Nephron progenitor cell (in vitro differentiated cells): ENCODE measurements at regions not wholly inside any gene's neighbourhood (a gene's known extent, or its start where the extent isn't known, plus 50 kb on each side); places are given as distances from the start of the nearest gene placed in this dataset.

ENCODE experiments used
- DNase-seq: peaks from one replicate; pipeline ENCODE4 v3.0.0; 2021
- H3K27ac Mint-ChIP-seq: 2 replicates; pipeline ENCODE4 v1.8.0; 2021; ENCODE audit warnings: mild to moderate bottlenecking, moderate library complexity, mixed read lengths
- H3K27me3 Mint-ChIP-seq: 2 replicates; pipeline ENCODE4 v1.8.0; 2021; ENCODE audit warnings: mild to moderate bottlenecking, low read depth, mixed read lengths; ENCODE audit not compliant: poor library complexity
- H3K36me3 Mint-ChIP-seq: 2 replicates; pipeline ENCODE4 v1.8.0; 2021; ENCODE audit warnings: low read depth, mixed read lengths
- H3K4me1 Mint-ChIP-seq: 2 replicates; pipeline ENCODE4 v1.8.0; 2021; ENCODE audit warnings: mixed read lengths
- H3K4me3 Mint-ChIP-seq: 2 replicates; pipeline ENCODE4 v1.8.0; 2021; ENCODE audit warnings: mild to moderate bottlenecking, moderate library complexity, mixed read lengths
- H3K9me3 Mint-ChIP-seq: 2 replicates; pipeline ENCODE4 v1.8.0; 2021; ENCODE audit warnings: mild to moderate bottlenecking, moderate library complexity, mixed read lengths
- TF ChIP-seq, protein P1 (sequence below): fragments of 200-600 bp; sonication (generic); IDR thresholded peaks from 2 replicates; pipeline ENCODE4 v1.5.0; 2021; ENCODE audit warnings: antibody characterized with exemption

DNA sequence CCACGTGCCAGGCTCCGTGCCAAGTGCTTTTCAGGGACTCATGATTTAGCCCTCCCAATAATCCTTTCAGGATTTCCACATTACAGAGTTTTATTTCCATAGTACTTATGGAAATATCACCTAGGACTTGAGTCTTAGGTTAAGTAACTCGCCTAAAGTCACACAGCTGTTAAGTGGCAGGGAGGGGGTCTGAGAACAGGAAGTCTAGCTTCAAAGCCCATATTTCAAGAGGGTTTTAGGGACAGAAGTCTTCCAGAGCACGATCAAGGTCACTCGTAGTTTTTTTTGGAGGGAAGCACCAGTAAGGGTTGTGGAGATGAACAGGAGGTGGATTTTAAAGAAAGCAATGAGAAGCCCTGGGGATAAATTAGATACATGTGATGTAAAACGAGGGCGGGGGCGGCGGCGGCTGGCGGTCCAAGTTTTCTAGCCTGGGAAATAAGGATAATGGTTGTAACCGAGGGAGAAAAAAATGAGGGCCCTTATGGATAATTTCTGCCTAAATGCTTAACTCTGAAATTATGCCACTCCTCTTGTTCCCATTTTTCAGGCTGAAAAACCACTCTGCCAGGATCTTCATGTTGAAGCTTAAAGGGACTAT lies 192.6 kb upstream of the FOXN3 start:
- H3K9me3 Mint-ChIP-seq = peaks cover 37% of the 10 kb centered on the region
- H3K27ac Mint-ChIP-seq = no peak overlapping the region
- TF ChIP-seq, protein P1, sequence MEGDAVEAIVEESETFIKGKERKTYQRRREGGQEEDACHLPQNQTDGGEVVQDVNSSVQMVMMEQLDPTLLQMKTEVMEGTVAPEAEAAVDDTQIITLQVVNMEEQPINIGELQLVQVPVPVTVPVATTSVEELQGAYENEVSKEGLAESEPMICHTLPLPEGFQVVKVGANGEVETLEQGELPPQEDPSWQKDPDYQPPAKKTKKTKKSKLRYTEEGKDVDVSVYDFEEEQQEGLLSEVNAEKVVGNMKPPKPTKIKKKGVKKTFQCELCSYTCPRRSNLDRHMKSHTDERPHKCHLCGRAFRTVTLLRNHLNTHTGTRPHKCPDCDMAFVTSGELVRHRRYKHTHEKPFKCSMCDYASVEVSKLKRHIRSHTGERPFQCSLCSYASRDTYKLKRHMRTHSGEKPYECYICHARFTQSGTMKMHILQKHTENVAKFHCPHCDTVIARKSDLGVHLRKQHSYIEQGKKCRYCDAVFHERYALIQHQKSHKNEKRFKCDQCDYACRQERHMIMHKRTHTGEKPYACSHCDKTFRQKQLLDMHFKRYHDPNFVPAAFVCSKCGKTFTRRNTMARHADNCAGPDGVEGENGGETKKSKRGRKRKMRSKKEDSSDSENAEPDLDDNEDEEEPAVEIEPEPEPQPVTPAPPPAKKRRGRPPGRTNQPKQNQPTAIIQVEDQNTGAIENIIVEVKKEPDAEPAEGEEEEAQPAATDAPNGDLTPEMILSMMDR = no peak
- no peak overlapping the region for H3K4me3 Mint-ChIP-seq
- H3K27me3 Mint-ChIP-seq = peaks cover 7% of the 10 kb centered on the region
- no peak for DNase-seq
- peaks cover 21% of the 10 kb centered on the region for H3K4me1 Mint-ChIP-seq
- peaks cover 52% of the 10 kb centered on the region for H3K36me3 Mint-ChIP-seq

DNA sequence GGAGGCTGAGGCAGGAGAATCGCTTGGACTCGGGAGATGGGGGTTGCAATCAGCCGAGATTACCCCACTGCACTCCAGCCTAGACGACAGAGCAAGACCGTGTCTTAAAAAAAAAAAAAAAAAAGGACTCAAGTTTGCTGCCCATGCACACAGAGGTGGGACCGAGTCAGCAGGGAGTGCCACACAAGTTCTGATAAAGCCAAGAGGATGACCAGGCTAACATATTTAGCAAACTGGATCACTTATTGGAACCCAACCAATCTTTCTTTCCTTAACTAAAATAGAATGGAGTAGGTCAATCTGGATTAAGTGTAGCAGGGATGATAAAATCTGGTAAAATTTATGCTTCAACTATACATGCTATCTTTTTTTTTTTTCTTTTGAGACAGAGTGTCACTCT lies 190.4 kb upstream of the FOXN3 start:
- no peak for DNase-seq
- H3K36me3 Mint-ChIP-seq = peaks cover 54% of the 10 kb centered on the region

DNA sequence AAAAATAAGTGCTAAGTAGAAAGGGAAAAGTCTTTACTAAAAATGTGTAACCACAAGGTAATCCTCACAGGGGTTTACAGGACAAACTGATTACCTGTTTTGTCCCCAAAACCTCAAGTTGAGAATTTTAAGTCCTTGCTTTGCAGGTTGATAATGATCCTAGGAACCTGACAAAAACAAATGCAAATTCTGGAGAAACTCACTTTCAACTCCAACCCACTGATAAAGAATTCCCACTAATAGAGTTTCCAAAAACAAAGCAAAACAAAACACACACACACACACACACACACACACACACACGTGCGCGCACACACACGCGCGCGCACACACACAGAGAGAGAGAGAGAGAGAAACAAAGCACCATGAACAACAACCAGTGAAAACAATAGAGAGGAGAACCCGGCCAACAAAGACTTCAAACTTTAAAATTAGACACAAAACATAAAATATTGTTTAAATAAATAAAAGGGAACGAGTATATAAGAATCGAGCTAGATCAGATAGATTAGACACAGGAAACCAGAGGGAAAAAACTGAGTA lies 187.0 kb upstream of the FOXN3 start:
- Mint-ChIP-seq H3K4me1 (peaks cover 11% of the 10 kb centered on the region), H3K36me3 (peaks cover 64% of the 10 kb centered on the region), H3K4me3 (no peak overlapping the region), H3K9me3 (peaks cover 75% of the 10 kb centered on the region), H3K27ac (no peak overlapping the region), H3K27me3 (peaks cover 9% of the 10 kb centered on the region)
- TF ChIP-seq, protein P1 = no peak
- no peak for DNase-seq

More for the DNA sequence above, 190.4 kb upstream of the FOXN3 start:
- peaks cover 49% of the 10 kb centered on the region for H3K9me3 Mint-ChIP-seq
- peaks cover 9% of the 10 kb centered on the region for H3K27me3 Mint-ChIP-seq
- H3K27ac Mint-ChIP-seq = no peak overlapping the region
- H3K4me1 Mint-ChIP-seq = peaks cover 16% of the 10 kb centered on the region
- TF ChIP-seq, protein P1 = no peak
- no peak overlapping the region for H3K4me3 Mint-ChIP-seq

DNA sequence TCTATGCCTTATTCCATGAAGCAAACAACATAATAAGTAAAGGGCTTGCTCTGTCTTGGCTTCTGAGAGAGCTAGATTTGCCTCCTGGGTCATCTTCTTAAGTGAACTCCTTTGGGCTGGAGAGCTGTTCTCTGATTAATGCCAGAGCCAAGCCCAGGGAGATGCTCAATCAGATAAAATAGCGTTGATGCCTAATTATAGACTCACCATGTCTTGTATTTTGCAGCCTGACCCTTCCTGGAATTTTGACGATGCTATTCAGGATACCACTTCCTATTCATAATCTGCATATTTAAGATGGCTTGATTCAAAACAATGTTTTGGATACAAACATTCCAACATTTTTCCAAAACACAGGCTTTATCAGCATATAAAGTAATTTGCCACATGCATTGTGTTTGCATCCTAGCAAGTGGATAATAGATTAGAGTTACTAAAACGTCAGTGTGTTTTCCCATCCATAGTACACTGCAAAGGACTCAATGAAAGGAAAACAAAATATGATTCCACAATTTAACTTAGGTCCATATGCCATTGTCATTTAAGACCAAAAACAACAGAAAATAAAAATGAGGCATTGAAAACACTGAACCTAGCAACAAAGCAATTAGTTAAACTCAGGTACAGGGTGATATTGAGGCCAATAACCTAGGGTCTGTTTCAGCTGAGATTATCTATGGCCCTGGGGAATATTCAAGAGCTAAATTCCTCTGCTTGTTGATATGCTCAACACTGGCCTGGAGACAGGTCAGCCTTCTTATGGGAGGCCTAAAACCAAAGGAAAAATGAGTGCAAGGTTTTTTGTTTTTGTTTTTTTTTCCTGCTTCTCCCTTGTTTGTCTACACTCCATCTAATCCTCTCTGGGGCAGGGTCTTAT lies 184.2 kb upstream of the FOXN3 start:
- H3K4me3 Mint-ChIP-seq = no peak overlapping the region
- TF ChIP-seq, protein P1 = no peak
- H3K27me3 Mint-ChIP-seq = peaks cover 9% of the 10 kb centered on the region
- no peak overlapping the region for H3K27ac Mint-ChIP-seq
- no peak for DNase-seq
- peaks cover 84% of the 10 kb centered on the region for H3K9me3 Mint-ChIP-seq
- H3K4me1 Mint-ChIP-seq = peaks cover 11% of the 10 kb centered on the region
- peaks cover 71% of the 10 kb centered on the region for H3K36me3 Mint-ChIP-seq

DNA sequence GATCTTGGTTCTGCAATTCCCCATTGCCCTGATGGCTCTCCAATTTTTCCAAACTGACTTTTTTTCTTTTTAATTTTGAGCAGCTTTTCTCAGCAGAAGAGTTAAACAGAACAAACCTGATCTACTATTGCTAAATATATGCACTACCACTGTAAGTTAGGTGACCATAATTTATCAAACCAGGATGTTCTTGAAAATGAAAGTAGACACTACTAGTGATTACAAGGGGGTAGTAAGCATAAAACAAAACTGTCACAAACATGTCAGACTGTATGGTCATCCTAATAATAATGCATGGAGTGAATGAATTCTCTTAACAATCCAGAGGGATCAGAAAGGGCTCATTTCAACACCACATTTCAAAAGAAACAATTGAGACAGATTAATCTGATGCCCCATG lies 183.0 kb upstream of the FOXN3 start:
- peaks cover 4% of the 10 kb centered on the region for H3K27me3 Mint-ChIP-seq
- H3K4me1 Mint-ChIP-seq = peaks cover 11% of the 10 kb centered on the region
- H3K4me3 Mint-ChIP-seq = no peak overlapping the region
- TF ChIP-seq, protein P1 = no peak
- peaks cover 69% of the 10 kb centered on the region for H3K36me3 Mint-ChIP-seq
- H3K27ac Mint-ChIP-seq = no peak overlapping the region
- no peak for DNase-seq
- peaks cover 85% of the 10 kb centered on the region for H3K9me3 Mint-ChIP-seq
